Lower leg skin (tissue), 4 donors: ENCODE measurements at regions not wholly inside any gene's neighbourhood (a gene's known extent, or its start where the extent isn't known, plus 50 kb on each side); places are given as distances from the start of the nearest gene placed in this dataset.

Experiments
- DNase-seq, 2 donors: peaks; one replicate each; pipeline ENCODE4 v3.0.0-alpha.2; 2019; ENCODE audit warnings: low spot score in 2 of 2
- H3K4me3 ChIP-seq: fragments of 200-600 bp; sonication (generic); 2 replicates; pipeline ENCODE4 v1.5.1; 2017; ENCODE audit warnings: mild to moderate bottlenecking, low read depth; ENCODE audit not compliant: poor library complexity, severe bottlenecking
- CTCF ChIP-seq, 3 donors: fragments of 450-650 bp; IDR thresholded peaks; one replicate each; pipeline ENCODE4 v1.5.1; 2016; ENCODE audit warnings: antibody characterized with exemption in 3 of 3, mild to moderate bottlenecking in 3 of 3, moderate library complexity in 2 of 3
- POLR2A ChIP-seq, 2 donors: fragments of 450-650 bp; IDR thresholded peaks; one replicate each; pipeline ENCODE4 v1.6.1; 2016 to 2017; ENCODE audit warnings: antibody characterized with exemption in 2 of 2, mild to moderate bottlenecking in 1 of 2, moderate library complexity in 1 of 2
- WGBS, 2 donors: methylation state at CpG; one replicate each; pipeline ENCODE4 v1.1.5; 2018; 5-methylcytosine and 5-hydroxymethylcytosine counted together
- intact Hi-C: fragments of 100-400 bp; cut with DNase I; formaldehyde crosslinking; loops from one replicate; pipeline ENCODE4 v1.15.0; 2023; ENCODE audit warnings: low total_unique reads

DNA sequence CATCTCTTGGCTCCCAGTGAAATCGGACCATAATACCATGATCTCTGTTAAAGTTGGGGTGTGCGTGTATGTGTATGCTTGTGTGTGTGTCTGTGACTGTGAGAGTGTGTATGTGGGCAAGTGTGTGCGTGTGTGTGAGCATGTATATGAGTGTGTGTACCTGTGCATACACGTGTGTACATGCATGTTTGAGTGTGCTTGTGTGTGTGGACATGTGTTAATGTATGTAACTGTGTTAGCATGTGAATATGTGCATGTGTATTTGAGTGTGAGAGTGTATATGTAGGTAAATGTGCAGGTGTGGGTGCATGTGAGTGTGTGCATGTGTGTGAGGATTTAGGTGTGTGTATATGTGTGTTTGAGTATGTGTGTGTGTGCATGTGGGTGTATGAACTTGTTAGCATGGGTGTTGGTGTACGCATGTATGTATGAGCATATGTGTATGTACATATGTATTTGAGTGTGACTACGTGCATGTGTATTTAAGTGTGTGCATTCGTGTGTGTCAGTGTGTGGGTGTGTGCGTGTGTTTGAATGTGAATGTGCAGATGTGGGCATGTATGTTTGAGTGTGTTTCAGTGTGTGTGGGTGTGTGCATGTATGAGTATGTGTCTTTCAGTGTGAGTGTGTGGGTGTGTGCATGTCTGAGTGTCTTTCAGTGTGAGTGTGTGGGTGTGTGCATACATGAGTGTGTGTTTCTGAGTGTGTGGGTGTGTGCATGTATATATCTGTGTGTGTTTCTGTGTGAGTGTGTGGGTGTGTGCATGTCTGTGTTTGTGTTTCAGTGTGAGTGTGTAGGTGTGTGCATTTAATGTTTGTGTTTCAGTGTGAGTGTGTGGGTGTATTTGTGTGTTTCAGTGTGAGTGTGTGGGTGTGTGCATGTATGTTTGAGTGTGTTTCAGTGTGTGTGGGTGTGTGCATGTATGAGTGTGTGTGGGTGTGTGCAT is 183.2 kb downstream of the SOX9 start:
- DNase-seq = no peak
- intact Hi-C loops = loop anchor here (5.0 kb wide), 1 partner anchor 388 kb away; no protein-coding TSS in a partner anchor
- no peak for TF ChIP-seq CTCF (IDR thresholded peaks at IDR 0.05)
- no peak for TF ChIP-seq POLR2A (IDR thresholded peaks at IDR 0.05)
- H3K4me3 ChIP-seq = no peak overlapping the region
- 91% methylated on average over 8 of the region's 8 CpGs for WGBS, 2 donors

DNA sequence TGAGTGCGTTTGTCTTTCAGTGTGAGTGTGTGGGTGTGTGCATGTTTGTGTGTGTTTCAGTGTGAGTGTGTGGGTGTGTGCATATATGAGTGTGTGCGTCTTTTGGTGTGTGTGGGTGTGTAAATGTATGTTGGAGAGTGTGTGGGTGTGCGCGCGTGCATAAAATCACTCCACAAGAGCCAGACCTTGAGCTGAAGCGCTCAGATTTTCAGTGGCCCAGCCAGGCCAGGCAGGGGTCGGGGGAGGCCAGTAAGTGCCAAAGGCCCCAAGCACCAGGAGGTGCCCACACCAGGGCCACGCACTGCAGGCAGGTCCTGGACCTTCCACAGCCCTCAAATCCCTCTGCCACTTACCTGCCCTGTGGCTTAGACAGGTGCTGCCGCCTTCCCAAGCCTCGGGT is 184.0 kb downstream of the SOX9 start:
- H3K4me3 ChIP-seq = no peak overlapping the region
- no peak for DNase-seq
- 84 to 91% methylated on average over 10 of the region's 10 CpGs for WGBS, 2 donors
- intact Hi-C loops = loop anchor here (5.0 kb wide), 1 partner anchor 387 kb away; no protein-coding TSS in a partner anchor
- TF ChIP-seq CTCF (IDR thresholded peaks at IDR 0.05) (no peak), POLR2A (IDR thresholded peaks at IDR 0.05) (no peak)

- no peak for DNase-seq
- intact Hi-C loops = no loop called here
- 64 to 74% methylated on average over 6 of the region's 6 CpGs for WGBS, 2 donors
- TF ChIP-seq CTCF (IDR thresholded peaks at IDR 0.05) = no peak
- TF ChIP-seq POLR2A (IDR thresholded peaks at IDR 0.05) = no peak
- H3K4me3 ChIP-seq = no peak overlapping the region
These were observed 184.7 kb downstream of the SOX9 start for GRCh38 chr17:72305472-72305871.

DNA sequence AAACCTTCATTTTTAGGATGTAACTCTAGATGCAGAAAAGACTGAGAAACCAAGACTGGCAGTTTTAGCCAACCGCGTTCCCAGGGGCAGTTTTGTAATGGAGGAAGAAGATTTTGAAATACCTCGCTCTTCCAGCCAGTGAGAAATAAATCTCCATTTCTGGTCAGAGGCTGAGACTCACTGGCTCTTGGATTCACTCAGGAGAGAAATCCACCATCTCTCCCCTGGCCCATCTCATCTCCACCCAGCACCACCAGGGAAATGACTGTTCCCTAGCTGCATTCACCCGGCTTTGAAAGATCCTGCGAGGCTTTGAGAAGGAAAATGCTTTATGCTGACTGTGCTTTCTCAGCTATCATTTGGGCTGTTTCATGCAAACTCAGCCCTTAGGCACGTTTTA is 185.2 kb downstream of the SOX9 start:
- H3K4me3 ChIP-seq = no peak overlapping the region
- intact Hi-C loops = no loop called here
- WGBS, 2 donors = 57 to 59% methylated on average over 6 of the region's 6 CpGs
- TF ChIP-seq CTCF (IDR thresholded peaks at IDR 0.05) = no peak
- no peak for TF ChIP-seq POLR2A (IDR thresholded peaks at IDR 0.05)
- no peak for DNase-seq

- intact Hi-C loops = no loop called here
- no peak for TF ChIP-seq POLR2A (IDR thresholded peaks at IDR 0.05)
- TF ChIP-seq CTCF (IDR thresholded peaks at IDR 0.05) = no peak
- no peak overlapping the region for H3K4me3 ChIP-seq
- DNase-seq = no peak
- 70 to 77% methylated on average over 3 of the region's 3 CpGs for WGBS, 2 donors
These were observed 187.0 kb downstream of the SOX9 start for GRCh38 chr17:72307836-72308235.
